ENCODE measurements at regions not wholly inside any gene's neighbourhood (a gene's known extent, or its start where the extent isn't known, plus 50 kb on each side); places are given as distances from the start of the nearest gene placed in this dataset.

DNA sequence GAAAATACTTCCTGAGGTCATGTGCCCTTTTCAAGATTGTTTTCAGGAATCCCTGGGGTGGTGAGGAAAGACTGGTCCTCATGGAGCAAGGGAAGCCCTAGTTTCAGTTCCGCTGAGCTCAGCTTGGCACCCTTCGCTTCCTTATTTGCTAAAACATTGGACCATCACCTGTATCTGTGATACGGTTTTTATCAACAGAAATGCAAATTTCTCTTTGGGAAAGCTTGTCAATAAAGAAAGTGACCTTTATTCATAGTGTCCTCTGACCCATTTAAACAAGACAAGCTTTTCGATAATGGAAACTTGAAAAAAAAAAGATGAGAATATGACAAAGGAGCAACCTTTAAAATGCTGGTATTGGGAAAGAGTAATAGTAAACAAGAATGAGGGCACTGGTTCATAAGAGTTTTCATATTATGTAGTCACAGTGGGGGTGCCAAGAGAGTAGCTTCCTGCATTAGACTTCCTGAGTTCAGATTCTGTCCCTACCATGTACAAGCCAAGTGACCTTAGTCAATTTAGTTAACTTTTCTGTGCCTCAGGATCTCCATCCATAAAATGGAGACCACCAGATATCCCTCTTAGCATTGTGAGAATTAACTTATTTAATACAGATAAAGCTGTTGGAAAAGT is 57.0 kb upstream of the RAI2 start:
- DNase-seq = no peak

DNA sequence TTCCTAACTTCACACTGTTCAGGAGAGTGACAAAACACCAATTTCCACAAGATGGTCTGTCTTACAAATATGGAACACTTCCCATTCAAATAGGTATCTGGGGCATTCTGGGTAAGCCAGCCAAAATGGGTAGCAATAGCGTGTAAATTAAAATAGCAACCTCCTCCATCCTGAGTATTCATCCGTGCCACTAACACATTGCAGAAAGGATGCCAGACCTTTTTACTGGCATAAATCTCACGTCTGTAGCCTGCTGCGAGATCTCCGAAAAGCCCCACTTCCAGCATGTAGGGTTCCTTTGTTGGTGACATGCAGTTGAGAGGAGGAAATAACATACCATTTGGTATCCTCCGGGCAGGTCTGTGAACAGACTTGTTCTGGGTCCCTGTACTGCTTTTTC is 52.7 kb upstream of the RAI2 start:
- no peak for DNase-seq

Data from DMS79 treated with DMSO at 0.1 percent for 48 hours (cell line).